NCI-H446 treated with DMSO at 0.1 percent for 48 hours (cell line): ENCODE measurements at regions not wholly inside any gene's neighbourhood (a gene's known extent, or its start where the extent isn't known, plus 50 kb on each side); places are given as distances from the start of the nearest gene placed in this dataset.
"Not testable (repeated sequence)": the region's sequence is repeated elsewhere in the genome, so short reads cannot be mapped to it uniquely, and the experiment has no call there.

Source experiments
- DNase-seq: peaks from one replicate; lab custom pipeline; 2025; lab: John Stamatoyannopoulos, UW

- peak; percentile 74 for DNase-seq
Measured at GRCh38 chr10:36492590-36493515, 632.5 kb upstream of the ANKRD30A start.

GRCh38 chr10:36491926-36492325 lies 633.5 kb upstream of the ANKRD30A start:
- no peak for DNase-seq

GRCh38 chr10:36489611-36490228 lies 635.7 kb upstream of the ANKRD30A start:
- no peak for DNase-seq

- DNase-seq: no peak
Measured at GRCh38 chr10:36489181-36489580, 636.2 kb upstream of the ANKRD30A start.

GRCh38 chr10:36488579-36488978 lies 636.8 kb upstream of the ANKRD30A start:
- DNase-seq: no peak

- DNase-seq: no peak
Measured at GRCh38 chr10:36479073-36479472, 646.3 kb upstream of the ANKRD30A start.

- no peak for DNase-seq
Measured at GRCh38 chr10:36476399-36476798, 649.0 kb upstream of the ANKRD30A start.

- DNase-seq: no peak
Measured at GRCh38 chr10:36475746-36476145, 649.7 kb upstream of the ANKRD30A start.

GRCh38 chr10:36474456-36474855 lies 650.9 kb upstream of the ANKRD30A start:
- no peak for DNase-seq

- DNase-seq: no peak
Measured at GRCh38 chr10:36473122-36473521, 652.3 kb upstream of the ANKRD30A start.

- DNase-seq: no peak
Measured at GRCh38 chr10:36469585-36469984, 655.8 kb upstream of the ANKRD30A start.

- DNase-seq: no peak
Measured at GRCh38 chr10:36468620-36469019, 656.8 kb upstream of the ANKRD30A start.

- DNase-seq: no peak
Measured at GRCh38 chr10:36465604-36466379, 659.6 kb upstream of the ANKRD30A start.

GRCh38 chr10:36464291-36464690 lies 661.1 kb upstream of the ANKRD30A start:
- DNase-seq: no peak

- DNase-seq: no peak
Measured at GRCh38 chr10:36463390-36463789, 662.0 kb upstream of the ANKRD30A start.

GRCh38 chr10:36462194-36462593 lies 663.2 kb upstream of the ANKRD30A start:
- DNase-seq: peak; percentile 25

GRCh38 chr10:36458437-36458836 lies 667.0 kb upstream of the ANKRD30A start:
- not testable (repeated sequence) for DNase-seq

- DNase-seq: no peak
Measured at GRCh38 chr10:36457751-36458150, 667.6 kb upstream of the ANKRD30A start.

- no peak for DNase-seq
Measured at GRCh38 chr10:36455526-36456133, 669.8 kb upstream of the ANKRD30A start.

GRCh38 chr10:36452851-36453250 lies 672.5 kb upstream of the ANKRD30A start:
- DNase-seq: no peak

GRCh38 chr10:36451391-36451970 lies 673.9 kb upstream of the ANKRD30A start:
- DNase-seq: no peak

GRCh38 chr10:36450380-36450779 lies 675.0 kb upstream of the ANKRD30A start:
- DNase-seq: no peak
